ENCODE measurements at regions not wholly inside any gene's neighbourhood (a gene's known extent, or its start where the extent isn't known, plus 50 kb on each side); places are given as distances from the start of the nearest gene placed in this dataset.
"Not testable (repeated sequence)": the region's sequence is repeated elsewhere in the genome, so short reads cannot be mapped to it uniquely, and the experiment has no call there.

- TF ChIP-seq CTCF (IDR thresholded peaks at IDR 0.05; ENCODE audit: poor library complexity, severe bottlenecking); EZH2 (IDR thresholded peaks at IDR 0.05; ENCODE audit: borderline replicate concordance, insufficient read depth, low read length, poor library complexity, severe bottlenecking); POLR2AphosphoS5 (IDR thresholded peaks at IDR 0.05); EP300 (conservative IDR thresholded peaks at IDR 0.05; ENCODE audit: poor library complexity, severe bottlenecking); RAD21 (conservative IDR thresholded peaks at IDR 0.05); TAF1 (IDR thresholded peaks at IDR 0.05; ENCODE audit: low read depth); REST (IDR thresholded peaks at IDR 0.05; ENCODE audit: borderline replicate concordance); MXI1 (conservative IDR thresholded peaks at IDR 0.05; ENCODE audit: poor library complexity, severe bottlenecking): not testable (repeated sequence)
Observed at GRCh38 chr7:119633812-119634211, 639.2 kb upstream of the KCND2 start.

Measured in neural cell (in vitro differentiated cells).